ENCODE measurements at regions not wholly inside any gene's neighbourhood (a gene's known extent, or its start where the extent isn't known, plus 50 kb on each side); places are given as distances from the start of the nearest gene placed in this dataset.
"Not testable (repeated sequence)": the region's sequence is repeated elsewhere in the genome, so short reads cannot be mapped to it uniquely, and the experiment has no call there.

DNA sequence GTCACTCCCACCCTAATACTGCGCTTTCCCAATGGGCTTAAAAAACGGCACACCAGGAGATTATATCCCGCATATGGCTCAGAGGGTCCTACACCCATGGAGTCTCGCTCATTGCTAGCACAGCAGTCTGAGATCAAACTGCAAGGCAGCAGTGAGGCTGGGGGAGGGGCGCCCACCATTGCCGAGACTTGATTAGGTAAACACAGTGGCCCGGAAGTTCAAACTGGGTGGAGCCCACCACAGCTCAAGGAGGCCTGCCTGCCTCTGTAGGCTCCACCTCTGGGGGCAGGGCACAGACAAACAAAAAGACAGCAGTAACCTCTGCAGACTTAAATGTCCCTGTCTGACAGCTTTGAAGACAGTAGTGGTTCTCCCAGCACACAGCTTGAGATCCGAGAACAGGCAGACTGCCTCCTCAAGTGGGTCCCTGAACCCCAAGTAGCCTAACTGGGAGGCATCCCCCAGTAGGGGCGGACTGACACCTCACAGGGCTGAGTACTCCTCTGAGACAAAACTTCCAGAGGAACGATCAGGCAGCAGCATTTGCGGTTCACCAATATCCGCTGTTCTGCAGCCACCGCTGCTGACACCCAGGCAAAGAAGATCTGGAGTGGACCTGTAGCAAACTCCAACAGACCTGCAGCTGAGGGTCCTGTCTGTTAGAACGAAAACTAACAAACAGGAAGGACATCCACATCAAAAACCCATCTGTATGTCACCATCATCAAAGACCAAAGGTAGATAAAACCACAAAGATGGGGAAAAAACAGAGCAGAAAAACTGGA is 1085.6 kb upstream of the FANCL start:
- not testable (repeated sequence) for DNase-seq (ENCODE audit: low read depth in 1 of 2, low spot score in 1 of 2); H3K4me3 ChIP-seq (replicated peaks; ENCODE audit: insufficient read depth, low read length); H3K27ac ChIP-seq (replicated peaks); H3K27me3 ChIP-seq (ENCODE audit: insufficient read depth, poor library complexity, severe bottlenecking)

DNA sequence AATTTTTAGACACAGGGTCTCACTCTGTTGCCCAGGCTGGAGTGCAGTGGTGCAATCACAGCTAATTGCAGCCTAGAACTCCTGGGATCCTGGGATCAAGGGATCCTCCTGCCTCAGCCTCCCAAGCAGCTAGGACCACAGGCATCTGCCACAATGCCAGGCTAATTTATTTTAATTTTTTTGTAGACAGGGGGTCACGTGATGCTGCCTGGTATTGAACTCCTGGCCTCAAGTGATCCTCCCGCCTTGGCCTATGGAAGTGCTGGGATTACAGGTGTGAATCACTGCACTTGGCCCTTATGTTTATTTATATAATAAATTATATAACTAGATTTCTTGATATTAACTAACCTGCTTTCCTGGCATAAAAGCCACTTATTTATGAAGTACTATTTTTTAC is 1081.7 kb upstream of the FANCL start:
- no peak for DNase-seq (ENCODE audit: low read depth in 1 of 2, low spot score in 1 of 2)
- Histone ChIP-seq H3K4me3 (replicated peaks; ENCODE audit: insufficient read depth, low read length) (no peak overlapping the region), H3K27me3 (ENCODE audit: insufficient read depth, poor library complexity, severe bottlenecking) (no peaks in the 10 kb centered on the region), H3K27ac (replicated peaks) (no peak overlapping the region)
- TF ChIP-seq GABPA (IDR thresholded peaks at IDR 0.05; ENCODE audit: low read depth) = no peak
- TF ChIP-seq POLR2AphosphoS5 (IDR thresholded peaks at IDR 0.05; ENCODE audit: low read depth) = no peak
- no peak for TF ChIP-seq CTCF (IDR thresholded peaks at IDR 0.05; ENCODE audit: insufficient read depth, low read length)
- no peak for TF ChIP-seq REST (IDR thresholded peaks at IDR 0.05; ENCODE audit: insufficient replicate concordance, low read depth)
- no peak for TF ChIP-seq SPI1 (IDR thresholded peaks at IDR 0.05; ENCODE audit: borderline replicate concordance, low read depth)

DNA sequence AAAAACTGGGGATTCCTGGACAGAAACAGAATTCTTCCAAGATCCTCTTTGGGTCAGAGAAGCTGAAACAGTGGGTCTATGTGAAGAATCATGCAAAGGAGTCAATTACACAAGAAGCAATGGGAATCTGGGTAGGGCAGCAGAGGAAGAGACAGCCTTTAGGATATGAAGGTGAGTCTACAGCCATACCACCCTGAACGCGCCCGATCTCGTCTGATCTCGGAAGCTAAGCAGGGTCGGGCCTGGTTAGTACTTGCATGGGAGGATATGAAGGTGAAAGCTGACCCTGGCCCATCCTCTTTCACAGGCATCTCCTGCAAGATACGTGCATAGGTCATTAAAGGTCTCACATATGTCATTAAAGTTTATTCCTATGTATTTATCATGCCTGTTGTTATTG is 1080.9 kb upstream of the FANCL start:
- no peak for DNase-seq (ENCODE audit: low read depth in 1 of 2, low spot score in 1 of 2)
- Histone ChIP-seq H3K27ac (replicated peaks) (no peak overlapping the region), H3K4me3 (replicated peaks; ENCODE audit: insufficient read depth, low read length) (no peak overlapping the region), H3K27me3 (ENCODE audit: insufficient read depth, poor library complexity, severe bottlenecking) (no peaks in the 10 kb centered on the region)
- TF ChIP-seq REST (IDR thresholded peaks at IDR 0.05; ENCODE audit: insufficient replicate concordance, low read depth) (no peak), POLR2AphosphoS5 (IDR thresholded peaks at IDR 0.05; ENCODE audit: low read depth) (no peak), SPI1 (IDR thresholded peaks at IDR 0.05; ENCODE audit: borderline replicate concordance, low read depth) (no peak), CTCF (IDR thresholded peaks at IDR 0.05; ENCODE audit: insufficient read depth, low read length) (no peak), GABPA (IDR thresholded peaks at IDR 0.05; ENCODE audit: low read depth) (no peak)

- TF ChIP-seq SPI1 (IDR thresholded peaks at IDR 0.05; ENCODE audit: borderline replicate concordance, low read depth) (no peak), CTCF (IDR thresholded peaks at IDR 0.05; ENCODE audit: insufficient read depth, low read length) (no peak), REST (IDR thresholded peaks at IDR 0.05; ENCODE audit: insufficient replicate concordance, low read depth) (no peak), POLR2AphosphoS5 (IDR thresholded peaks at IDR 0.05; ENCODE audit: low read depth) (no peak), GABPA (IDR thresholded peaks at IDR 0.05; ENCODE audit: low read depth) (no peak)
Measured at GRCh38 chr2:59314031-59314766, 1073.1 kb upstream of the FANCL start.

More at GRCh38 chr2:59314031-59314766, 1073.1 kb upstream of the FANCL start:
- DNase-seq (ENCODE audit: low read depth in 1 of 2, low spot score in 1 of 2) = no peak
- Histone ChIP-seq H3K27ac (replicated peaks) (no peak overlapping the region), H3K4me3 (replicated peaks; ENCODE audit: insufficient read depth, low read length) (no peak overlapping the region), H3K27me3 (ENCODE audit: insufficient read depth, poor library complexity, severe bottlenecking) (no peaks in the 10 kb centered on the region)

All from HL-60 (cell line).